ENCODE measurements at regions not wholly inside any gene's neighbourhood (a gene's known extent, or its start where the extent isn't known, plus 50 kb on each side); places are given as distances from the start of the nearest gene placed in this dataset.
"Not testable (repeated sequence)": the region's sequence is repeated elsewhere in the genome, so short reads cannot be mapped to it uniquely, and the experiment has no call there.

- Histone ChIP-seq H3K36me3 (replicated peaks in 1 of 2; ENCODE audit: insufficient read depth in 1 of 2, low read depth in 2 of 2) (no peaks in the 10 kb centered on the region), H3K9me3 (no peaks in the 10 kb centered on the region), H3K27me3 (no peaks in the 10 kb centered on the region), H3K4me3 (no peak overlapping the region), H3K27ac (no peak overlapping the region), H3K4me1 (no peaks in the 10 kb centered on the region)
- intact Hi-C loops (cut with DNase I): no loop called here
- WGBS, 2 donors: 19 to 38% methylated on average over 2 of the region's 2 CpGs
- TF ChIP-seq POLR2A (IDR thresholded peaks at IDR 0.05): no peak
- TF ChIP-seq CTCF (IDR thresholded peaks at IDR 0.05): peak in 3 of 7 experiments; percentile 6 to 39 (median 27)
- no peak for DNase-seq
- ATAC-seq: no peak
These were observed 91.8 kb upstream of the POU3F4 start for GRCh38 chrX:83416273-83416672.

- WGBS, 2 donors: 66% methylated on average over 11 of the region's 19 CpGs; no CpG with 5 or more reads in 1 of the 2 donors
- intact Hi-C loops (cut with DNase I): no loop called here
- H3K9me3 ChIP-seq: no peaks in the 10 kb centered on the region
- TF ChIP-seq CTCF (IDR thresholded peaks at IDR 0.05): no peak
- no peak for TF ChIP-seq POLR2A (IDR thresholded peaks at IDR 0.05)
- no peaks in the 10 kb centered on the region for H3K4me1 ChIP-seq
- no peaks in the 10 kb centered on the region for H3K27me3 ChIP-seq
- DNase-seq: no peak
- ATAC-seq: no peak
- H3K4me3 ChIP-seq: no peak overlapping the region
- H3K27ac ChIP-seq: no peak overlapping the region
- no peaks in the 10 kb centered on the region for H3K36me3 ChIP-seq (replicated peaks in 1 of 2; ENCODE audit: insufficient read depth in 1 of 2, low read depth in 2 of 2)
These were observed 88.9 kb upstream of the POU3F4 start for GRCh38 chrX:83419030-83419792.

- ATAC-seq: no peak
- Histone ChIP-seq H3K27me3 (no peaks in the 10 kb centered on the region), H3K4me1 (no peaks in the 10 kb centered on the region), H3K4me3 (no peak overlapping the region), H3K9me3 (no peaks in the 10 kb centered on the region), H3K36me3 (replicated peaks in 1 of 2; ENCODE audit: insufficient read depth in 1 of 2, low read depth in 2 of 2) (no peaks in the 10 kb centered on the region), H3K27ac (no peak overlapping the region)
- 64 to 73% methylated on average over 1 of the region's 1 CpG for WGBS, 2 donors
- intact Hi-C loops (cut with DNase I): no loop called here
- no peak for DNase-seq
- TF ChIP-seq CTCF (IDR thresholded peaks at IDR 0.05) (no peak), POLR2A (IDR thresholded peaks at IDR 0.05) (no peak)
These were observed 85.3 kb upstream of the POU3F4 start for GRCh38 chrX:83422836-83423235.

GRCh38 chrX:83442552-83442951 is 65.5 kb upstream of the POU3F4 start:
- ATAC-seq; intact Hi-C loops (cut with DNase I): not testable (repeated sequence)
- WGBS, 2 donors: 79% methylated on average over 3 of the region's 3 CpGs

GRCh38 chrX:83446355-83446754 is 61.7 kb upstream of the POU3F4 start:
- TF ChIP-seq CTCF (IDR thresholded peaks at IDR 0.05) (no peak), POLR2A (IDR thresholded peaks at IDR 0.05) (no peak)
- 65 to 83% methylated on average over 1 to 2 of the region's 2 CpGs for WGBS, 2 donors
- no peak overlapping the region for H3K27ac ChIP-seq
- intact Hi-C loops (cut with DNase I): no loop called here
- H3K4me3 ChIP-seq: no peak overlapping the region
- H3K36me3 ChIP-seq (replicated peaks in 1 of 2; ENCODE audit: insufficient read depth in 1 of 2, low read depth in 2 of 2): no peaks in the 10 kb centered on the region
- no peaks in the 10 kb centered on the region for H3K4me1 ChIP-seq
- H3K27me3 ChIP-seq: no peaks in the 10 kb centered on the region
- ATAC-seq (no peak), DNase-seq (no peak)
- no peaks in the 10 kb centered on the region for H3K9me3 ChIP-seq

More at GRCh38 chrX:83442552-83442951, 65.5 kb upstream of the POU3F4 start:
- DNase-seq; H3K9me3 ChIP-seq; H3K4me1 ChIP-seq; H3K4me3 ChIP-seq; H3K27me3 ChIP-seq; H3K36me3 ChIP-seq (replicated peaks in 1 of 2; ENCODE audit: insufficient read depth in 1 of 2, low read depth in 2 of 2); H3K27ac ChIP-seq: not testable (repeated sequence)
